ENCODE measurements at regions not wholly inside any gene's neighbourhood (a gene's known extent, or its start where the extent isn't known, plus 50 kb on each side); places are given as distances from the start of the nearest gene placed in this dataset.

- DNase-seq, result peak in 1 of 2 donors; percentile 12
These were observed 53.8 kb upstream of the ASB18 start for GRCh38 chr2:236317938-236318396.

GRCh38 chr2:236318401-236318800, 54.2 kb upstream of the ASB18 start:
- no peak for DNase-seq

- DNase-seq, result no peak
These were observed 54.8 kb upstream of the ASB18 start for GRCh38 chr2:236319036-236319435.

GRCh38 chr2:236321415-236321814, 57.2 kb upstream of the ASB18 start:
- DNase-seq, result no peak

GRCh38 chr2:236333417-236334121, 69.4 kb upstream of the ASB18 start:
- no peak for DNase-seq

GRCh38 chr2:236334122-236334876, 70.1 kb upstream of the ASB18 start:
- DNase-seq, result no peak

GRCh38 chr2:236335696-236336574, 71.7 kb upstream of the ASB18 start:
- DNase-seq, result no peak

- no peak for DNase-seq
These were observed 72.6 kb upstream of the ASB18 start for GRCh38 chr2:236336575-236337464.

- no peak for DNase-seq
These were observed 73.5 kb upstream of the ASB18 start for GRCh38 chr2:236337465-236338325.

GRCh38 chr2:236338495-236339184, 74.4 kb upstream of the ASB18 start:
- DNase-seq, result peak in 1 of 2 donors; percentile 9

- no peak for DNase-seq
These were observed 76.0 kb upstream of the ASB18 start for GRCh38 chr2:236340251-236340650.

- no peak for DNase-seq
These were observed 76.9 kb upstream of the ASB18 start for GRCh38 chr2:236341067-236341466.

GRCh38 chr2:236341721-236342120, 77.5 kb upstream of the ASB18 start:
- DNase-seq, result no peak

GRCh38 chr2:236342507-236342906, 78.3 kb upstream of the ASB18 start:
- DNase-seq, result no peak

- no peak for DNase-seq
These were observed 78.7 kb upstream of the ASB18 start for GRCh38 chr2:236342951-236343350.

- peak; percentile 30 to 42 for DNase-seq
These were observed 79.4 kb upstream of the ASB18 start for GRCh38 chr2:236343400-236344161.

GRCh38 chr2:236344446-236344845, 80.2 kb upstream of the ASB18 start:
- no peak for DNase-seq

GRCh38 chr2:236345081-236345714, 81.0 kb upstream of the ASB18 start:
- no peak for DNase-seq
